HEK293T (cell line): ENCODE measurements at regions not wholly inside any gene's neighbourhood (a gene's known extent, or its start where the extent isn't known, plus 50 kb on each side); places are given as distances from the start of the nearest gene placed in this dataset.

ENCODE experiments used
- FOXK2 ChIP-seq: fragments of 450-650 bp; IDR thresholded peaks from 2 replicates; pipeline ENCODE4 v1.6.1; 2016; ENCODE audit warnings: mild to moderate bottlenecking
- ZNF384 ChIP-seq: fragments of 450-650 bp; IDR thresholded peaks from 2 replicates; pipeline ENCODE4 v1.6.1; 2016

- no peak for TF ChIP-seq ZNF384
- no peak for TF ChIP-seq FOXK2
Observed at GRCh38 chr1:194544012-194544411, 1357.6 kb upstream of the B3GALT2 start.
